ENCODE measurements at regions not wholly inside any gene's neighbourhood (a gene's known extent, or its start where the extent isn't known, plus 50 kb on each side); places are given as distances from the start of the nearest gene placed in this dataset.

GRCh38 chr1:187641907-187642306 is 813.2 kb downstream of the PLA2G4A start:
- no peaks in the 10 kb centered on the region for H3K27me3 ChIP-seq
- no peaks in the 10 kb centered on the region for H3K9me3 ChIP-seq
- H3K4me1 ChIP-seq (ENCODE audit: control insufficient read depth in 1 of 2, insufficient read depth in 1 of 2, low read depth in 1 of 2, low read length in 1 of 2), result no peaks in the 10 kb centered on the region
- H3K36me3 ChIP-seq, result no peaks in the 10 kb centered on the region
- H3K27ac ChIP-seq, result no peak overlapping the region
- TF ChIP-seq CTCF (IDR thresholded peaks at IDR 0.05), result no peak
- H3K4me3 ChIP-seq (ENCODE audit: low read depth in 1 of 2, low read length in 1 of 2), result no peak overlapping the region

- no peaks in the 10 kb centered on the region for H3K27me3 ChIP-seq
- no peak overlapping the region for H3K27ac ChIP-seq
- H3K4me3 ChIP-seq (ENCODE audit: low read depth in 1 of 2, low read length in 1 of 2), result no peak overlapping the region
- no peaks in the 10 kb centered on the region for H3K9me3 ChIP-seq
- no peaks in the 10 kb centered on the region for H3K4me1 ChIP-seq (ENCODE audit: control insufficient read depth in 1 of 2, insufficient read depth in 1 of 2, low read depth in 1 of 2, low read length in 1 of 2)
- H3K36me3 ChIP-seq, result no peaks in the 10 kb centered on the region
- no peak for TF ChIP-seq CTCF (IDR thresholded peaks at IDR 0.05)
These were observed 816.9 kb downstream of the PLA2G4A start for GRCh38 chr1:187645651-187646050.

GRCh38 chr1:187646536-187647107 is 817.9 kb downstream of the PLA2G4A start:
- Histone ChIP-seq H3K27ac (no peak overlapping the region), H3K9me3 (no peaks in the 10 kb centered on the region), H3K27me3 (no peaks in the 10 kb centered on the region), H3K36me3 (no peaks in the 10 kb centered on the region), H3K4me3 (ENCODE audit: low read depth in 1 of 2, low read length in 1 of 2) (no peak overlapping the region), H3K4me1 (ENCODE audit: control insufficient read depth in 1 of 2, insufficient read depth in 1 of 2, low read depth in 1 of 2, low read length in 1 of 2) (no peaks in the 10 kb centered on the region)
- no peak for TF ChIP-seq CTCF (IDR thresholded peaks at IDR 0.05)

GRCh38 chr1:187648091-187648490 is 819.3 kb downstream of the PLA2G4A start:
- Histone ChIP-seq H3K4me3 (ENCODE audit: low read depth in 1 of 2, low read length in 1 of 2) (no peak overlapping the region), H3K27ac (no peak overlapping the region), H3K9me3 (no peaks in the 10 kb centered on the region), H3K27me3 (no peaks in the 10 kb centered on the region), H3K4me1 (ENCODE audit: control insufficient read depth in 1 of 2, insufficient read depth in 1 of 2, low read depth in 1 of 2, low read length in 1 of 2) (no peaks in the 10 kb centered on the region), H3K36me3 (no peaks in the 10 kb centered on the region)
- TF ChIP-seq CTCF (IDR thresholded peaks at IDR 0.05), result no peak

GRCh38 chr1:187654635-187655034 is 825.9 kb downstream of the PLA2G4A start:
- H3K27me3 ChIP-seq, result no peaks in the 10 kb centered on the region
- no peaks in the 10 kb centered on the region for H3K36me3 ChIP-seq
- H3K4me3 ChIP-seq (ENCODE audit: low read depth in 1 of 2, low read length in 1 of 2), result no peak overlapping the region
- no peaks in the 10 kb centered on the region for H3K9me3 ChIP-seq
- H3K27ac ChIP-seq, result no peak overlapping the region
- H3K4me1 ChIP-seq (ENCODE audit: control insufficient read depth in 1 of 2, insufficient read depth in 1 of 2, low read depth in 1 of 2, low read length in 1 of 2), result no peaks in the 10 kb centered on the region
- TF ChIP-seq CTCF (IDR thresholded peaks at IDR 0.05), result no peak

GRCh38 chr1:187655104-187655503 is 826.4 kb downstream of the PLA2G4A start:
- no peak for TF ChIP-seq CTCF (IDR thresholded peaks at IDR 0.05)
- H3K36me3 ChIP-seq, result no peaks in the 10 kb centered on the region
- H3K9me3 ChIP-seq, result no peaks in the 10 kb centered on the region
- no peak overlapping the region for H3K4me3 ChIP-seq (ENCODE audit: low read depth in 1 of 2, low read length in 1 of 2)
- no peak overlapping the region for H3K27ac ChIP-seq
- no peaks in the 10 kb centered on the region for H3K4me1 ChIP-seq (ENCODE audit: control insufficient read depth in 1 of 2, insufficient read depth in 1 of 2, low read depth in 1 of 2, low read length in 1 of 2)
- H3K27me3 ChIP-seq, result no peaks in the 10 kb centered on the region

Measured in neutrophil (primary cell).